ENCODE measurements at regions not wholly inside any gene's neighbourhood (a gene's known extent, or its start where the extent isn't known, plus 50 kb on each side); places are given as distances from the start of the nearest gene placed in this dataset.

- TF ChIP-seq, protein P1, sequence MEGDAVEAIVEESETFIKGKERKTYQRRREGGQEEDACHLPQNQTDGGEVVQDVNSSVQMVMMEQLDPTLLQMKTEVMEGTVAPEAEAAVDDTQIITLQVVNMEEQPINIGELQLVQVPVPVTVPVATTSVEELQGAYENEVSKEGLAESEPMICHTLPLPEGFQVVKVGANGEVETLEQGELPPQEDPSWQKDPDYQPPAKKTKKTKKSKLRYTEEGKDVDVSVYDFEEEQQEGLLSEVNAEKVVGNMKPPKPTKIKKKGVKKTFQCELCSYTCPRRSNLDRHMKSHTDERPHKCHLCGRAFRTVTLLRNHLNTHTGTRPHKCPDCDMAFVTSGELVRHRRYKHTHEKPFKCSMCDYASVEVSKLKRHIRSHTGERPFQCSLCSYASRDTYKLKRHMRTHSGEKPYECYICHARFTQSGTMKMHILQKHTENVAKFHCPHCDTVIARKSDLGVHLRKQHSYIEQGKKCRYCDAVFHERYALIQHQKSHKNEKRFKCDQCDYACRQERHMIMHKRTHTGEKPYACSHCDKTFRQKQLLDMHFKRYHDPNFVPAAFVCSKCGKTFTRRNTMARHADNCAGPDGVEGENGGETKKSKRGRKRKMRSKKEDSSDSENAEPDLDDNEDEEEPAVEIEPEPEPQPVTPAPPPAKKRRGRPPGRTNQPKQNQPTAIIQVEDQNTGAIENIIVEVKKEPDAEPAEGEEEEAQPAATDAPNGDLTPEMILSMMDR (IDR thresholded peaks at IDR 0.05; ENCODE audit: insufficient read depth, low read length, poor library complexity, severe bottlenecking) = no peak
- no peak for DNase-seq (ENCODE audit: low read depth)
- Histone ChIP-seq H3K27me3 (ENCODE audit: control insufficient read depth, insufficient read depth, low read length) (peaks cover 2% of the 10 kb centered on the region), H3K4me3 (ENCODE audit: low read depth, low read length) (no peak overlapping the region), H3K36me3 (ENCODE audit: control insufficient read depth, insufficient read depth, low read length) (no peaks in the 10 kb centered on the region)
Measured at GRCh38 chr10:121411004-121411403, 187.2 kb downstream of the FGFR2 start.

DNA sequence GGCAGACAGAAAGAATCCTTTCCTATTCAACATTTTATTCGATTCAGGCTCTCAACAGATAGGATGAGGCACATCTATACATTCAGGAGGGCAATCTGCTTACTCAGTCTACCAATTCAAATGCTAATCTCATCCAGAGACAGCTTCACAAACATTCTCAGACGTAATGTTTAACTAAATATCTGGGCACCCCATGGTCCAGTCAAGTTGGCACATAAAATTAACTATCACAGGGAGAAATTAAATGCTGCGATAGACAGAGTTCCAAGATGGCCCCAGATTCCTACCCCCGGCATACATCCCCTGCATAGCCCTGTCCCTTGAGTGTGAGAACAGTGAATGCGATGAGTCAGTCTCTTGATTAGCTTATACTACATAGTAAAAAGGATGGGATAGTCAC, 184.3 kb downstream of the FGFR2 start:
- no peak overlapping the region for H3K4me3 ChIP-seq (ENCODE audit: low read depth, low read length)
- no peaks in the 10 kb centered on the region for H3K36me3 ChIP-seq (ENCODE audit: control insufficient read depth, insufficient read depth, low read length)
- DNase-seq (ENCODE audit: low read depth) = no peak
- H3K27me3 ChIP-seq (ENCODE audit: control insufficient read depth, insufficient read depth, low read length) = peaks cover 2% of the 10 kb centered on the region
- TF ChIP-seq, protein P1 (IDR thresholded peaks at IDR 0.05; ENCODE audit: insufficient read depth, low read length, poor library complexity, severe bottlenecking) = no peak

DNA sequence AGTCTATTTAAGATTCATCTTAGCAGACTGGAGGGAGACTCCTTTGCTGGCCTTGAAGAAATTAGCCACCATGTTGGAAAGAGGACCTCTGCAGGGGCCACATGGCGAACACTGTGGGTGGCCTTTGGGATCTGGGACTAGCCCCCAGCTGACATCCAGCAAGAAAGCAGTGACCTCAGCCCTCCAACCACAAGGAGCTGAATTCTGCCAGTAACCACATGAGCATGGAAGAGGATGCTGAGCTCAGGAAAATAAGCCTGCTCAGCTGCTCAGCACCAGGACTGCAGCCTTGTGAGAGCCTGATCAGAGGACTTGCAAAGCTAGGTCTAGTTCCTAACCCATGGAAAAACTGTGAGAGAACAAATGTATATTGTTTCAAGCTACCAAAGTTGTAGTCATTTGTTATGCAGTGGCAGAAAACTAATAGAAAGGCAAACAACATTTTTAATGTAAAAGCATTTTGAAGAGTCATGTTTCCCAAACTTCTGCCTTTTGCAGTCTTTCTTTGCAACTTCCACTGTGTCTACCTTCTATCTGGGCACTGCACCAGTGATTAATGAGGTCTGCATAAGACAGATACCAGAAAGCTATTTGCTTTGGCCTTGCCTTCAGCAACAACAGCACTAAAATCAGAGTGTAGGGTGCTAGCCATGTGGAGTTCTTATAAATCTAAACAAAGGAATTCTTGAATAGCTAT, 183.7 kb downstream of the FGFR2 start:
- Histone ChIP-seq H3K4me3 (ENCODE audit: low read depth, low read length) (no peak overlapping the region), H3K27me3 (ENCODE audit: control insufficient read depth, insufficient read depth, low read length) (peaks cover 2% of the 10 kb centered on the region), H3K36me3 (ENCODE audit: control insufficient read depth, insufficient read depth, low read length) (no peaks in the 10 kb centered on the region)
- DNase-seq (ENCODE audit: low read depth) = no peak
- TF ChIP-seq, protein P1 (IDR thresholded peaks at IDR 0.05; ENCODE audit: insufficient read depth, low read length, poor library complexity, severe bottlenecking) = no peak

- Histone ChIP-seq H3K4me3 (ENCODE audit: low read depth, low read length) (no peak overlapping the region), H3K27me3 (ENCODE audit: control insufficient read depth, insufficient read depth, low read length) (peaks cover 2% of the 10 kb centered on the region), H3K36me3 (ENCODE audit: control insufficient read depth, insufficient read depth, low read length) (no peaks in the 10 kb centered on the region)
- no peak for DNase-seq (ENCODE audit: low read depth)
- TF ChIP-seq, protein P1 (IDR thresholded peaks at IDR 0.05; ENCODE audit: insufficient read depth, low read length, poor library complexity, severe bottlenecking) = no peak
Measured at GRCh38 chr10:121415063-121415399, 183.2 kb downstream of the FGFR2 start.

DNA sequence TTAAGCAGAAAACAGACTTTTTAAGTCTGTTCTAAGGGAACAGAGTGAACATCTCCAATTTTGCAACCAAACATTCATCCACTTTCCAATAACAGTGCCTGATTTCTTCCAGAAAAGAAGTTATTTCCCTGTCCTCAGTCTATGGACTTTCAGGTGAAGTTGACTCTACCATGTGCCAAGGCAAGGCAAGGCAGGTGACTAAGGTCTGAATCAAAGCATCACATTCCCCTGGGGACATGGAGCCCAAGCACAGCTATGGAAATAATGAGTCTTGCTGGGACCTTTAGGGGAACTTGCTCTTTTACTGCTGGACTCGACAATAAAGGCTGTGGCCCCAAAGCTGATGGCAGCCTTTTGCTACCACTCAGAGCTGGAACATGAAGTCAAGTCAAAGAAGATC, 182.2 kb downstream of the FGFR2 start:
- TF ChIP-seq, protein P1 (IDR thresholded peaks at IDR 0.05; ENCODE audit: insufficient read depth, low read length, poor library complexity, severe bottlenecking) = no peak
- no peaks in the 10 kb centered on the region for H3K36me3 ChIP-seq (ENCODE audit: control insufficient read depth, insufficient read depth, low read length)
- H3K4me3 ChIP-seq (ENCODE audit: low read depth, low read length) = no peak overlapping the region
- DNase-seq (ENCODE audit: low read depth) = no peak
- peaks cover 2% of the 10 kb centered on the region for H3K27me3 ChIP-seq (ENCODE audit: control insufficient read depth, insufficient read depth, low read length)

DNA sequence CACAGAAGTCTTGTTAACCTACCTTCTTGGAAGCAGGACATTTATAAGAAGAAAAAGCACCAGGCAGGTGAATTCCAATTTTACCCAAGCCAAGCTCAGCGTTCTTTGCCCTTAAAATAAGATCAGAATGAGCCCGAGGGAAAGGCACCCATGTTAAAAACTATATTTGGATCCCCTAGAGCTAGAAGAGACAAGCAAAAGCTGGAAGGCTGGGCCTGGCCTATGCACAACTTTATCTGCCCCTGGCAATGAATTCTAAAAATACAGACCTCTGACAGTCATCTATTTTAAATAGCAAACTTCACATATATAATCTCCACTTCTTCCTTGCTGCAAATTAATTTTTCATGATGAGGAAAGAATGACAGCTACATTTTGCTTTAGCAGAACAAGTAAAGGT, 180.9 kb downstream of the FGFR2 start:
- TF ChIP-seq, protein P1 (IDR thresholded peaks at IDR 0.05; ENCODE audit: insufficient read depth, low read length, poor library complexity, severe bottlenecking) = no peak
- no peak for DNase-seq (ENCODE audit: low read depth)
- no peaks in the 10 kb centered on the region for H3K36me3 ChIP-seq (ENCODE audit: control insufficient read depth, insufficient read depth, low read length)
- no peaks in the 10 kb centered on the region for H3K27me3 ChIP-seq (ENCODE audit: control insufficient read depth, insufficient read depth, low read length)
- H3K4me3 ChIP-seq (ENCODE audit: low read depth, low read length) = no peak overlapping the region

Data from kidney epithelial cell (primary cell).